22Rv1 (cell line): ENCODE measurements at regions not wholly inside any gene's neighbourhood (a gene's known extent, or its start where the extent isn't known, plus 50 kb on each side); places are given as distances from the start of the nearest gene placed in this dataset.

Experiments
- H3K27ac ChIP-seq: fragments of 450-650 bp; 2 replicates; pipeline ENCODE4 v1.5.1; 2017
- CTCF ChIP-seq: fragments of 450-650 bp; IDR thresholded peaks from 2 replicates; pipeline ENCODE4 v1.5.1; 2017; ENCODE audit warnings: mild to moderate bottlenecking
- ZFX ChIP-seq: fragments of 450-650 bp; IDR thresholded peaks from 2 replicates; pipeline ENCODE4 v1.6.1; 2017; ENCODE audit warnings: antibody characterized with exemption, borderline replicate concordance

GRCh38 chr1:61523893-61524605 is 200.9 kb downstream of the TM2D1 start:
- TF ChIP-seq CTCF: no peak
- TF ChIP-seq ZFX: no peak
- H3K27ac ChIP-seq: no peak overlapping the region

- TF ChIP-seq CTCF (no peak), ZFX (no peak)
- no peak overlapping the region for H3K27ac ChIP-seq
These were observed 201.7 kb downstream of the TM2D1 start for GRCh38 chr1:61523229-61523628.

DNA sequence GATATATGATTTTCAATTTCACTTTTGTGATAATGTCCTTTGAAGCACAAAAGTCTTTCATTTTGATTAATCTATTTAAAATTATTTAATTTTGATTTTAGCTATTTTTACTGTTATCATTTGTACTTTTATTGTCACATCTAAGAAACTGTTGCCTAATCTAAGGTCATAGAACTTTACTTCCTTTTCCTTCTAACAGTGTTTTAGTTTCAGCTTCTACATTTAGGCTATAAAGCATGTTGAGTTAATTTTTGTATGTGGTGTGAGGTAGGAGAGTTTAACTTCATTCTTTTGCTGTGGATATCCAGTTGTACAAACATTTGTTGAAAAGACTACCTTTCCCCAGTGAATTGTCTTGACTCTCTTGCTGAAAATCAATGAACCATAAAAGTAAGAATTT is 204.5 kb downstream of the TM2D1 start:
- TF ChIP-seq CTCF: no peak
- TF ChIP-seq ZFX: no peak
- no peak overlapping the region for H3K27ac ChIP-seq

- TF ChIP-seq ZFX (no peak), CTCF (no peak)
- H3K27ac ChIP-seq: no peak overlapping the region
These were observed 205.3 kb downstream of the TM2D1 start for GRCh38 chr1:61519631-61520030.

DNA sequence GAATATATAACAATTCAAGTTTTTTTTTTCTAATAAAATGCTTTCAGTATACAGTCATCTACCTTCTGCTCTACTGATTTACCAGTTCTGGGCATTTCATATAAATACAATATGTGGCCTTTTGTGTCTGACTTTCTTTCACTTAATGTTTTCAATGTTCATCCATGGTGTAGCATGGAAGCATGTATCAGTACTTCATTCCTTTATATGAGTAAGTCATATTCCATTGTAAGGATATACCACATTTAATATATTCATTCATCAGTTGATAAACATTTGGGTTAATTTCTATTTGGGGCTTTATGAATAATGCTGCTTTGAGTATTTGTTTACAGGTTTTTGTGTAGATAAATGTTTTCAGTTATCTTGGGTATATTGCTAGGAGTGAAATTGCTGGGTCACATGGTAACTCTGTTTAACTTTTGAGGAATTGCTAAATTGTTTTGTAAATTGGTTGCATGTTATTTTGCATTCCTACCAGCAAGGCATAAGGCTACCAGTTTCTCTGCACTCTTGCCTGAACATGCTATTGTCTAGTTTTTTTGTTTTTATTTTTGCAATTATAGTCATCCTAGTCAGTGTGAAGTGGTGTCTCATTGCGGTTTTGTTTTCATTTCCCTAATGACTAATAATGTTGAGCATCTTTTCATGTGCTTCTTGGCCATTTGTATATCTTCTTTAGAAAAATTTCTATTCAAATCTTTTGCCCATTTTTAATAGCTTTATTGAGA is 206.1 kb downstream of the TM2D1 start:
- TF ChIP-seq ZFX (no peak), CTCF (no peak)
- no peak overlapping the region for H3K27ac ChIP-seq

DNA sequence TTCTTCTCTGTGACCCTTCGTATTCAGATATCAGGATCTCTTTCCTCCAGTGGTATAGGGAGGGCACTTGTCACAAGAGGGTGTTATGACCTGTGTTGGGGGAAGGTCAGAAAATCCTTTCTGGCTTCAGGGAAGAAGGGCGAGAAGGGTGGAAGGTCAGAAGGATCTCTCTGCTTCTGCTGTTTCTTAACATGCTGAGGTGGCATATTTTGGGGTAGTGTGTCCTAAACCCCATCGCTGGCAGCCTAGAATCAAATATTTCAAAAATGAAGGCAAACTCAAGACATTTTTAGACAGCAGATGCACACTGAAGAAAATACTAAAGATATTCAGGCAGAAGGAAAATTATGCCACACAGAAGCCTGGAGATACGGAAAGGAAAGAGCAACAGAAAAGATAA is 207.6 kb downstream of the TM2D1 start:
- TF ChIP-seq ZFX: no peak
- no peak for TF ChIP-seq CTCF
- no peak overlapping the region for H3K27ac ChIP-seq

DNA sequence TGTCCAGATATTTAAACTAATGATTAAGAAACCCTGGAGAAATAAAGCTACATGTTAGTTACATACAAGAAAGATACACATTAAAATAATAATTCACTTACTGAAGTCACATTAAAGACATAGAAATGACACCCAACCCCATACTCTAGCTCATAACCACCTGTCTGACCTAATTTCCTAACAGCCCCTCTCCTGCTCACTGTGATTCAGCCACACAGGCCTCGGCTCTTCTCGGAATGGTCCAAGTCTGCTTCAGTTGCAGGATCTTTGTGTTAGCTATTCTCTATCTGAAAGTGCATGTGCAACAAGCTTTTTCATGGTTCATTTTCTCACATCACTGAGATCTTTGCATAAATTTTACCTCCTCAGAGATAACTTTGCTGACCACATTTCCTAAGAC is 209.8 kb downstream of the TM2D1 start:
- H3K27ac ChIP-seq: no peak overlapping the region
- TF ChIP-seq CTCF: no peak
